Skeletal muscle cell (primary cell): ENCODE measurements at regions not wholly inside any gene's neighbourhood (a gene's known extent, or its start where the extent isn't known, plus 50 kb on each side); places are given as distances from the start of the nearest gene placed in this dataset.
"Not testable (repeated sequence)": the region's sequence is repeated elsewhere in the genome, so short reads cannot be mapped to it uniquely, and the experiment has no call there.

Experiments
- DNase-seq: peaks from one replicate; pipeline ENCODE4 v3.0.0-alpha.2; 2010; ENCODE audit warnings: low read depth
- H3K4me3 ChIP-seq: 2 replicates; pipeline ENCODE4 v1.5.1; 2011; ENCODE audit warnings: low read depth, mild to moderate bottlenecking, control low read depth, low read length, moderate library complexity

DNA sequence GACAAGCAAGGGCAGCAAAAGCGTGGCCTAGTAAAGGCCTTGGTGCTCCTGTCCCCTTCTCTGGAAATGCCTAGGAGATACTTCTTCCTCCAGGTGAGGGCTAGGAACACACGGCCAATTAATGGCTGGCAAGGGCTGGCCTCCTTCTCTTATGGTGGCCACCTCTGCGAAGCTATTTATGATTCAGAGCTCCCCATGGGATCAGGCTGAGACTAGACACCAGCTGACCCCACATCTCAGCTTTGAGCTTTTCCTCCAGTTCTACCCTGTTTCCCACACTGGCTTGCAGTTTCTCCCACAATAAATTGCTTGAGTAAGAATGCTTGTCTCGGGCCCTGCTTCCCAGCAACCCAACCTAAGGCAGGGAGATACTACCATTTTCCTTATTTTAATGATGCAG is 53.7 kb downstream of the CAMK2N1 start:
- H3K4me3 ChIP-seq, result no peak overlapping the region
- DNase-seq, result no peak

DNA sequence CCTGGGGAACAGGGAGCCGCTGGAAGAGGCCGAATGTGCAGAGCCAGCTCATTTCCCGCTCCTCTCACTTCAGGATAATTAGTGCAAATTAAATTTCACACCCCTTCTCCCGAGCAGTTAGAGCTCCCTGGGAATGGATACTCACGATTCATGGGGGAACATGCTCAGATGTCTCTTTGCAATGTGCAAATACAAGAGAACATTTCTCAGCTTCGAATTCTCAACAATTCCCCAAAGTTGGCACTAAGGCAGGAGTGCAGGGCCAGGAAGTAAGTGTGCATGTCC is 54.9 kb downstream of the CAMK2N1 start:
- DNase-seq, result no peak
- H3K4me3 ChIP-seq, result no peak overlapping the region

DNA sequence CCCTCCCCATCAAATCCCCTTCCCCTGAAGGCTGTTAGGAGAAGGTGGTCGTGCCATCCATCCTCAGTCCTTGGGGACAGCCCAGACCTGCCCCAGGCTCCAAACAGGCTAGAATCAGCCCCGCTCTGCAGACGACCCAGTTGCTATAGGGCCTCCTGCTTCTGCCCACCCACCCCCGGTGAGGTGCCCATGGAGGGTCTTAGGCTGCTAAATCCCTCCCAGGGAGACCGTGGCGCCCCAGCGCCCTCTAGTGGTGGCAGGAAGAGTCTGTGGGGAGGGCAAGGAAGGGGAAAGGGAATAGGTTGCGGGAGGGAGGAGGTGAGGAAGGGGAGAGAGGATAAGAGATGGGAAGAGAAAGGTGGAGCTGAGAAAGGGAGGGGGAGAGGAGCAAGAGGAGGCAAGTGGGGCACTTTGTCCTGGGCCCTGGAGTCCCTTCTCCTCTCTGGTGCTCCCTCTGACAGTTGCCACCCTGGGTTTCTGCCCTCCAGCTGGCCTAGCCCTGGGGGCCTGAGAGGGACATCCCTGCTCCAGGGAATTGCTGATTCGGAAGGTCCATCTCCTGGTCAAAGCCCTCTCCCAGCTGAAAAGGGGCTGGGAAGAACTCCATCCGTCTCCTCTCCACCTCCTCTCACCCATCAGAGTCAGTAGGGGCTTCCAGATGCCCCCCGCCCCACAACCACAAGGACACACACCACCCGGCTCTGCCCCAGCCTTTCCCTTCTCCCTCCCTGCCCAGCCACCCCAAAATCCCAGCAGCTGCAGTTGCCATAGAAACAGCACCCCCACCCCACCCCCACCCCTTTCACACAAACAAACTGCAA is 55.4 kb downstream of the CAMK2N1 start:
- no peak for DNase-seq
- H3K4me3 ChIP-seq, result no peak overlapping the region

DNA sequence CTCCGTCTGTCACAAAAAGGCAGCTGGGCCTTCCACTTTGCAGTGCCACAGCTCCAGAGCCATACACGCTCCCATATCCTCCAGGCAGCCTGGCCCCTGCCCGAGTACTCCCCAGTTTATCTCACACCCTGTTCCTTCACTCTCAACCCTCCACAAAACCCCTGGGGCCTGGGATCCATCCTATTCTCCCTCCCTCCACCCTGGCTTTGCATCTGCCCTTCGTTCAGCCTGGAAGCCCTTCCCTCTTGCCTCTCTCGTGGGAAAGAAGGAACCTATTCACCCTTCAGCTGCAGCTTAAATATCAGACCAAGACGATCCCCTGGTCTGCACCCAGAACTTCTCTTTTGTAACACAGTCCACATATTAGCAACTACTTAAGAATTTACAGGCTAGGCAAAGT is 56.7 kb downstream of the CAMK2N1 start:
- DNase-seq, result no peak
- H3K4me3 ChIP-seq, result no peak overlapping the region

- H3K4me3 ChIP-seq, result no peak overlapping the region
- DNase-seq, result no peak
These were observed 57.2 kb downstream of the CAMK2N1 start for GRCh38 chr1:20428841-20429240.

- H3K4me3 ChIP-seq, result no peak overlapping the region
- DNase-seq, result peak; percentile 67
These were observed 59.1 kb downstream of the CAMK2N1 start for GRCh38 chr1:20426923-20427322.

DNA sequence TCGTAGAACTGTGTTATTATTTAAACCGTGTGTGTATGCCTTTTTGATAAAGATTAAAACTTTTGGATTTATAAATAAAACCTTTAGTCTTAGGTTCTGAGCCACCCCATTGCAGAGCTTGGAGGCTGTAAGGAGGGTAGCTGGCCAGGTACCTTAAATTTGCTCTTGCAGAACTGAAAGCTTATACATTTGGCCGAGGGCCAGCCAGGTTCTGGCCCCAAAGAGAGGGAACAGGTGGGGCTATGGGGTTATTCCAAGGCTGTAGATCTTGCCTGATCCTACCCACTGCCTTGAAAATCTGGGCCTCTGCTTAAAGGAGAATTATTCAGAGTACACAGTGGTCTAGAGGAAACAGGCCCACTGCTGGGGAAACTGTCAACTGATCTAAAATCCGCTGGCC is 59.6 kb downstream of the CAMK2N1 start:
- no peak for DNase-seq
- no peak overlapping the region for H3K4me3 ChIP-seq

- no peak for DNase-seq
These were observed 60.4 kb downstream of the CAMK2N1 start for GRCh38 chr1:20425622-20426021.

GRCh38 chr1:20423169-20423795 is 62.7 kb downstream of the CAMK2N1 start:
- H3K4me3 ChIP-seq, result no peak overlapping the region
- no peak for DNase-seq

More at GRCh38 chr1:20425622-20426021, 60.4 kb downstream of the CAMK2N1 start:
- H3K4me3 ChIP-seq, result no peak overlapping the region

DNA sequence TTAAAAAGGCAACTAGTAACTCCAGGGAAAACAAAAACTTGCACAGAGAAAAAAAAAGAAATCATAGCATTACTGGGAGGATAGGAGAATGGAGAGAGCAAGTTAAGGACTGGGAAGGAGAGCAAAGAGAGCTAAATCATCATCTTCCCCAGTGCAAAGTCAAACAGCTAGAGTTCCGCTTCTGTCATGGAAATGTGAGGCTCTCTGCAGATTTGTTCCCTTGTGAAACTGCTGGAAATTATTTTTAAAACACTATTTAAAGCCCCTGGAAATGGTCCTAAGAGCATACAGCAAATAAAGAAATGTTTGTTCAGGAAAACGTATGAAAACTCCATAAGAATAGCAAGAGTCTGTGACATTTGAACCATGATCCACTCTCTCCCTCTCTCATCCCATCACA is 64.6 kb downstream of the CAMK2N1 start:
- no peak overlapping the region for H3K4me3 ChIP-seq
- DNase-seq, result no peak

DNA sequence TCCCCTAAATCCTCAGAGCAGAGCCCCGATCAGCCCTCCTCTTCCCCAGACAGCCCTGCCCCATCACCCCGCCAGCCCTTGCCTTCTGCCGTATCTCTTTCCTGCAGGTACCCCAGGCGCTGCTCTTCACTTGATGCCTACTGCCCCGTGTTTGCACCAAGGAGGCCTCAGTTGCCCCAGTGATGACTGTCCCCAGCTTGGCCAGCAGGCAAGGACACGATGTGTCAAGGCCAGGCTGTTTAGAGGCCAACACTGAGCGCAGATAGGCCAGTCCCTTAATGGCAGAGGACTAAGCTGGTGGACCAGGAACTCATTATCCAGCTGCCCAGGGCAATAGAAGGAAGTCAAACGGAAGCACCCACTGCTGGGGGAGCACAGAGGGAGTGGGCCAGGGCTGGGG is 68.4 kb downstream of the CAMK2N1 start:
- no peak overlapping the region for H3K4me3 ChIP-seq
- no peak for DNase-seq

GRCh38 chr1:20416706-20417105 is 69.3 kb downstream of the CAMK2N1 start:
- no peak for DNase-seq
- H3K4me3 ChIP-seq, result no peak overlapping the region

DNA sequence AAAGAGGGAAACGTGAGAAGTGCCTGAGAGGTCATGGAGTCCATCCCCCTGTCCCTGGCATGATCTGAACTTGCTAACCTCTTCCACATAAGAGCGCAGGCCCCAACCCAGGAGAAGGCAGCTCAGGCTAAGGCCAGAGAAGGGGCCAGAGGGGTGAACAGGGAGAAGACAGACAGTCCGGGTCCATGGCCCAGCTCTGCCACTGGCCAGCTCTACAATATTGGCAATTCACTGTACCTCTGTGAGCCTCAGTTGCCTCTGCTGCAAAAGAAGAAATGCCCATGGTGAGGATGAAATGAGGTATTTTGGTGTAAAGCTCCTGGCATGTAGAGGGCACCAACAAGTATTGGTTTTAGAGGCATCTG is 72.3 kb downstream of the CAMK2N1 start:
- DNase-seq, result no peak
- H3K4me3 ChIP-seq, result no peak overlapping the region

DNA sequence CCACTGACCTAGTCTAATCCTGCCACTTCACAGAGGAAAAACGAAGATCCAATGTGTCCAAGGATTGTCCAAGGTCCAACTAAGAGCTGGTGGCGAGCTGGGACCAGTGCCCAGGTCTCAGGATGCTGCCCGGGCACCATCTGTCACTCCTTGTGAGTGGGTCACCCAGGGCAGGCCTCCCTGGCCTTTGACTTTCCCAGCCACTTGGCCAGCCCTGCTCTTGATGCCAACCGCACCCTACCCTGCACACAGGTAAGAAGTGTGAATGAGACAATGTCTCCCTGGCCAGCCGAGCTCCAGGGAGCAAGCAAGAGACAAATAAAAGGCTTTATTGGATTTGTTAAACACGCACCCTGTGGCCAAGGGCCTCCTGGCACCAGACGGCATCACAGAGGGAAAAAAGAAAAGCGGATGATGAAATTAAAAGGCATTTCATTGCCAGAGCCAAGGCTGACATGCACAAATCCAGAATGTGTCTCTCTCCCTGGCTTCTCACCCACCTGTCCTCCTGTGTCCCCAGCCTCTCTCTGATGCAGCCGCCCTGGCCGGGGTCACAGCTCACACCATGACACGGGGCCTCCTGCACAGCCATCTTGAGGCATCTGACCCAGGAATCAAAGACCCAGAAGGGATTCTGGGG is 72.8 kb downstream of the CAMK2N1 start:
- no peak overlapping the region for H3K4me3 ChIP-seq
- no peak for DNase-seq

GRCh38 chr1:20411196-20411980 is 74.6 kb downstream of the CAMK2N1 start:
- H3K4me3 ChIP-seq, result no peak overlapping the region
- peak; percentile 89 for DNase-seq

DNA sequence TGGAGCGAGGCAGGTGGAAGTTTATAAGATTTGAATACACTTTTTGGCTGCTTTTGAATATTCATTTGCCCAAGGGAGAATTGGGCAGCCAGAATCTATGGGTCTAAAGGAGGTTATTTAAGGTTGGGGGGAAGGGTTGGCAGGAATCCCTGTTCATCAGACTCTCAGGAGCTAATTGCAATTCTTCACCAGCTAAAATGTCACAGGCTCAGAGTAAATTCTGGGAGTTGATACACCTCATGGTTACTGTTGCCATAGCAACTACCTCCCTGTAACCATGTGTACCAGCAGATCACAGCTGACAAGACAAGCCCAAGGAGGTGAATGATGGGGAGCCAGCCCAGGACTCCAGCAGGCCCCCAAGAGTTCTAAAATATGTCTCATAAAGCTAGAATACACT is 75.5 kb downstream of the CAMK2N1 start:
- DNase-seq, result no peak
- H3K4me3 ChIP-seq, result no peak overlapping the region

- no peak overlapping the region for H3K4me3 ChIP-seq
- DNase-seq, result no peak
These were observed 76.0 kb downstream of the CAMK2N1 start for GRCh38 chr1:20409971-20410370.

- no peak overlapping the region for H3K4me3 ChIP-seq
- DNase-seq, result no peak
These were observed 77.0 kb downstream of the CAMK2N1 start for GRCh38 chr1:20409012-20409411.

- not testable (repeated sequence) for H3K4me3 ChIP-seq, DNase-seq
These were observed 77.8 kb downstream of the CAMK2N1 start for GRCh38 chr1:20408133-20408650.
